ENCODE measurements at regions not wholly inside any gene's neighbourhood (a gene's known extent, or its start where the extent isn't known, plus 50 kb on each side); places are given as distances from the start of the nearest gene placed in this dataset.
"Not testable (repeated sequence)": the region's sequence is repeated elsewhere in the genome, so short reads cannot be mapped to it uniquely, and the experiment has no call there.

DNA sequence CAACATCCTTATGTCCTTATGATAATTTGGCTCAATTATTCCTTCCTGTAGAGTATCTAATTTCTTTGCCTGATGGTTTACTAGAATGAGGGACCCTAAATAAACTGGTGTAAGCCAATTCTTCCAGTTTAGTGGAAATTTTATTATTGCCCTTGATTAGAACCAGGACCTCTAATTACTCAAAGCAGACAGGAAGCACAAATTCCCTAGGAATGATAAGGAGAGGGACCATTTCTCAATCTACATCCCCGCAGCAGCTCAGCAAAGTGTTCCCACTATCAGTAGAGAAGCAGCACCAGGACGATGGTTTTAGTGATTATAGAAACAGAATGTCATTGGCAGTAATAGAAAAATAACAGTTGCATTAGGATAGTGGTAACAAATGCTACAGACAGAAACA, 97.1 kb downstream of the PLPPR4 start:
- Mint-ChIP-seq H3K27ac (no peak overlapping the region), H3K4me3 (no peak overlapping the region), H3K9me3 (no peaks in the 10 kb centered on the region), H3K27me3 (no peaks in the 10 kb centered on the region), H3K36me3 (no peaks in the 10 kb centered on the region), H3K4me1 (no peaks in the 10 kb centered on the region)
- DNase-seq (ENCODE audit: low spot score in 2 of 2) (no peak), ATAC-seq (ENCODE audit: low read depth) (no peak)

DNA sequence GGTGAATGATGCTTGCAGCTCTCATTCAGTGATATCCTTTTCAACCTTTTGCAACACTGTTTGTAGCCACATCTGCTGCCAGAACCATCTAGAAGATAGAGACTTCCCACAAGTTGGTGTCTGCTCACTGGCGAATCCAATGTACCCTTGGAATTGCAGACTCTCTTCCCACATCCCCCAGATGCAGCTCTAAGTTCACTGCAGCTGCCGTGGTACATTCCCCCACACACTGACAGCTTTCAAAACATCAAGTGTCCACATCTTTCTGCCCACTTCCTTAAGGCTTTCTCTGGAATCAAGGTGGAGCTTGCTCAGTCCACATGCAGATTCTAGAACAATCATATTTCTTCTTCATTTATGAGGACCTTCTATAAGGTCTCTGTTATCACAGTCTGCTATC, 99.2 kb downstream of the PLPPR4 start:
- no peak overlapping the region for H3K4me3 Mint-ChIP-seq
- ATAC-seq (ENCODE audit: low read depth) = no peak
- no peak overlapping the region for H3K27ac Mint-ChIP-seq
- H3K27me3 Mint-ChIP-seq = no peaks in the 10 kb centered on the region
- H3K9me3 Mint-ChIP-seq = no peaks in the 10 kb centered on the region
- no peak for DNase-seq (ENCODE audit: low spot score in 2 of 2)
- H3K4me1 Mint-ChIP-seq = no peaks in the 10 kb centered on the region
- H3K36me3 Mint-ChIP-seq = no peaks in the 10 kb centered on the region

DNA sequence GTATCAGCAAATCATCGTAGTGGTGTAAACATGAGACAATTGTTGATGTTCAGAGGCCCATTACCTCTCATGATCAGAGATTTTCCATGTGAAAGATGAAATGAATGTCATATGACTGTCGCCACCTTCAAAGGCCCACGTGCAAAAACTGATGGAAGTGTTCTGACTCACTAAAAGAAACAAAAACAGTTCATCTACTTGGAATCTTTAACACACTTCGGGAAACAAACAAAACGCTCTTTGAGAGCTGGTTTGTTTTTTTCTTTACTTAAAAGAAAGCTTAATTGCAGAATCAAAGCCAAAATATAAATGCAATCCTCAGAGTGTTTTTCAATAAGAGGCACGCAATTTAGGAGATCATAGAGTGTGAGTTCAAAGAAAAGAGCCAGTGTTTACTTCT, 100.8 kb downstream of the PLPPR4 start:
- no peak overlapping the region for H3K27ac Mint-ChIP-seq
- H3K4me3 Mint-ChIP-seq = no peak overlapping the region
- peaks cover 2% of the 10 kb centered on the region for H3K9me3 Mint-ChIP-seq
- DNase-seq (ENCODE audit: low spot score in 2 of 2) = no peak
- H3K36me3 Mint-ChIP-seq = no peaks in the 10 kb centered on the region
- H3K4me1 Mint-ChIP-seq = no peaks in the 10 kb centered on the region
- no peaks in the 10 kb centered on the region for H3K27me3 Mint-ChIP-seq
- no peak for ATAC-seq (ENCODE audit: low read depth)

DNA sequence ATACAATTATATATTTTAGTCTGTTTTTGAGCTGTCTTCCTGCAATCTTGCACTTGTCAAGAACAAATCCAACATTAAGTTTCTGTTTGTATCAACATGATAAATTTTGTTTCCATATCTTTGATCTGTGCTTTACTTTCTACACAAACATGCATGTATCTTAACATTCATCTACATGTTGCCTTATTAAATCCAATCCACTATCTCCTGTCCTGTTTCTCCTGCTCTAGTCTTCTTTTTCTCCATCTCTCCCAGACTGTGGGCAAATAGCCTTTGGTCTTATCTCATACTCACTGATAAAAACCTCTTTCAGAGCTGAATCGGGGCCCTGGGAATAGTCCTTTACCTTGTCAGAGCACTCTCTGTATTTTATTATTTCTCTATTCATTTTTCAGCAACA, 101.3 kb downstream of the PLPPR4 start:
- H3K36me3 Mint-ChIP-seq = no peaks in the 10 kb centered on the region
- peaks cover 2% of the 10 kb centered on the region for H3K9me3 Mint-ChIP-seq
- ATAC-seq (ENCODE audit: low read depth) = no peak

DNA sequence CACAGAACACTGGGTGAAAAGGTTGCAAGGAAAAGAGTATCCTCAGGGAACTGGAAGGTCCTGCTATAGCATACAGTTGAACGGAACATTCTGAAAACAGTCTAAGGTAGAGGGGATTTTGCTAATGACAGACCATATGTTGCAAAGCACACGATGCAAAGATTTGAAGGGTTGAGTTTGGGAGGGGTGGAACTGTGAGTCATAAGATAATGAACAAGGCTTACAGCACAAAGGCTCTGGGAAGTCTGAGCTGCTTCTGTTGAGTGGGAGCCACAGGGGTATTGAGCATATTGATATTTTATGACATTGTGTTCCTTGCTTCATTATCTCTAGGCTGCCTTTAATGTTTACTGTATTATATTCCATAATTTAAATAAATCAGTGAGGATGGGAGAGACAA, 104.9 kb downstream of the PLPPR4 start:
- Mint-ChIP-seq H3K4me3 (no peak overlapping the region), H3K27ac (no peak overlapping the region), H3K9me3 (peaks cover 2% of the 10 kb centered on the region), H3K4me1 (no peaks in the 10 kb centered on the region), H3K27me3 (no peaks in the 10 kb centered on the region), H3K36me3 (no peaks in the 10 kb centered on the region)
- DNase-seq (ENCODE audit: low spot score in 2 of 2) (no peak), ATAC-seq (ENCODE audit: low read depth) (no peak)

More for the DNA sequence above, 101.3 kb downstream of the PLPPR4 start:
- Mint-ChIP-seq H3K4me1 (no peaks in the 10 kb centered on the region), H3K27ac (no peak overlapping the region), H3K4me3 (no peak overlapping the region), H3K27me3 (no peaks in the 10 kb centered on the region)
- DNase-seq (ENCODE audit: low spot score in 2 of 2) = no peak

DNA sequence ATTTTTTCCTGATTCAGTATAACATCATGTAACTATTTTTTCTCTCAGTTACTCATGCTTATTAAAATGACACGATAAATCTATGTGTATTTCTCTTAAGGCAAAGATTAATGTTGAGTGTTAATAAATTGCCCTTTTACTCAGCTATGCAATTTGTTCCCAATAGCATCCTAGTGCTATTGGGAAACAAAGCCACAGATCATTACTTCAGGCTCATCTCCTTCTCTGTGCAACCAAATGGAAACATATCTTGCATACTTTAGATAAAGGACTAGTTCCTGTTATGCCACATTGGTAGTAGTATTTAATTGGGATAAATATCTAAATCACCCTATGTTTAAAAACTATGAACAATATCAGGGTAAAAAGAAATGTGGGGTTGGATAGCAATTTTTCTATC, 106.2 kb downstream of the PLPPR4 start:
- DNase-seq (ENCODE audit: low spot score in 2 of 2) = no peak
- no peak for ATAC-seq (ENCODE audit: low read depth)
- no peak overlapping the region for H3K4me3 Mint-ChIP-seq
- no peak overlapping the region for H3K27ac Mint-ChIP-seq
- no peaks in the 10 kb centered on the region for H3K27me3 Mint-ChIP-seq
- H3K4me1 Mint-ChIP-seq = no peaks in the 10 kb centered on the region
- no peaks in the 10 kb centered on the region for H3K36me3 Mint-ChIP-seq
- peaks cover 2% of the 10 kb centered on the region for H3K9me3 Mint-ChIP-seq

DNA sequence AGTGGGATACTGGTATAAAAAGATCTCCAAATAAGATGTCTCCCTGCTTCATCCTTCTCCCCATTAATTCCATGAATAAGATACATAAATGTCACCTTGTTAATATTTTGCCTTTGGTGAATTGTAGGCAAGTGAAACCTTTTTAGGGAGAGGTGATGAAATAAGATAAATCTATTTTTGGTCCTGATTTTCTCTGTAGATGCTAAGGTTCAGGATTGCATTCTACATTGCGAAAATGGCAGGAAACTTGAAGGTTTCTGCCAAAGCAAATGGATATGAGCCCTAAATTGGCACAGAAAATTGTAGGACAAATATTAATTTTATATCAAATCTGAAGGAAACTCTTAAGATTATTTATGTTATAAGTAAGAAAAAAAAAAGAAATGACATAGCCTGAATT, 107.1 kb downstream of the PLPPR4 start:
- no peak overlapping the region for H3K4me3 Mint-ChIP-seq
- no peaks in the 10 kb centered on the region for H3K4me1 Mint-ChIP-seq
- no peak for ATAC-seq (ENCODE audit: low read depth)
- H3K27ac Mint-ChIP-seq = no peak overlapping the region
- peaks cover 2% of the 10 kb centered on the region for H3K9me3 Mint-ChIP-seq
- H3K36me3 Mint-ChIP-seq = no peaks in the 10 kb centered on the region
- H3K27me3 Mint-ChIP-seq = no peaks in the 10 kb centered on the region
- no peak for DNase-seq (ENCODE audit: low spot score in 2 of 2)

DNA sequence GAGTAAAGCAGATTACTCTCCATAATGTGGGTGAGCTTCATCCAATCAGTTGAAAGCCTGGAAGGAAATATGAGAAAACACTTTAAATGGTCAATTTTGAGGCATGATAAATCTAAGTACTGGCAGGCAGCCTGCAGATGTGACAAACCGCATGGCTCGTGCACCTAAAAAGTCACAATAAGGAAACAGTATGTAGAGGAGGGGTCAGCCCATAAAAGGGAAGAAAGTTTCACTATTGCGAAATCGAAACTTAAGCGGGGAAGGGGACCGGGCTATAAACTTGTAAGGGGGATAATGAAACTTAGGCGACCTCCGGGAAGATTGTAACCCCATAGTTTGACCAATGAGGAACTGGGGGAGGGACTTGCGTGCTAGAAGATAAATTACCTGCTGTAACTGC, 109.8 kb downstream of the PLPPR4 start:
- H3K27me3 Mint-ChIP-seq = no peaks in the 10 kb centered on the region
- no peaks in the 10 kb centered on the region for H3K4me1 Mint-ChIP-seq
- H3K36me3 Mint-ChIP-seq = no peaks in the 10 kb centered on the region
- no peak for DNase-seq (ENCODE audit: low spot score in 2 of 2)
- ATAC-seq (ENCODE audit: low read depth) = no peak
- no peaks in the 10 kb centered on the region for H3K9me3 Mint-ChIP-seq
- H3K4me3 Mint-ChIP-seq = no peak overlapping the region
- H3K27ac Mint-ChIP-seq = no peak overlapping the region

DNA sequence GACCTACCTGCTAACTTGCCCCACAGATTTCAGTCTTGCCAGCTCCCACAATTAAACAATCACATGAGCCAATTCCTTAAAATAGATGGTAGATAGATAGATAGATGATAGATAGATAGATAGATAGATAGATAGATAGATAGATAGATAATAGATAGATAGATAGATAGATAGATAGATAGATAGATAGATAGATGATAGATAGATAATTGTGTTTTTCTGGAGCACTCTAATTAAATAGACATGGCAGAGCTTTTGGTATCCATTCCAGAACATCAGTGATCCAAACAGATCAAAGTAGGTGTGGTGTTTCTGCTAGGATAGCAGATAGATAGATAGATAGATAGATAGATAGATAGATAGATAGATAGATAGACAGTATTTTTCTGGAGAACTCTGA, 110.4 kb downstream of the PLPPR4 start:
- not testable (repeated sequence) for DNase-seq (ENCODE audit: low spot score in 2 of 2); ATAC-seq (ENCODE audit: low read depth); H3K4me1 Mint-ChIP-seq; H3K27ac Mint-ChIP-seq; H3K4me3 Mint-ChIP-seq; H3K27me3 Mint-ChIP-seq; H3K36me3 Mint-ChIP-seq; H3K9me3 Mint-ChIP-seq

DNA sequence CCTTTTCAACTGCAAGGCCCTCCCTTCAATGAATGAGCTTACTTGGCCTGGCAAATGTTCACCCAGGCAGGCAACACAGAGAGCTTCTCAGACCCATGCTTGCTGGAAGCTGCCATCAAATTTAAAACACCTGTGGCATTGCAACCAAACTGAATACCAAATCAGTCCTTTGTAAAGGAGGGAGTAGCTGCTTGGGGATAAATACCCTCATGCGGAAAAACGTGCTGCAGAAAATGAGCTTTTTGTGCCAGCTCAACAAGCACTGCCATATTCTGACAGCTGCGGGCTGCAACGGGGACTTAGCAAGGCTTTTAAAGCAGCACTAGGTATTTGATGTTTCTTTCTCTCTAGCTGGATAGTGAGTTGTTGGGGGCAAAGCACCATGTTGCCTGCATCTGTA, 119.7 kb downstream of the PLPPR4 start:
- peaks cover 5% of the 10 kb centered on the region for H3K9me3 Mint-ChIP-seq
- DNase-seq (ENCODE audit: low spot score in 2 of 2) (no peak), ATAC-seq (ENCODE audit: low read depth) (no peak)
- H3K27ac Mint-ChIP-seq = no peak overlapping the region
- H3K4me3 Mint-ChIP-seq = no peak overlapping the region
- no peaks in the 10 kb centered on the region for H3K4me1 Mint-ChIP-seq
- no peaks in the 10 kb centered on the region for H3K36me3 Mint-ChIP-seq
- H3K27me3 Mint-ChIP-seq = no peaks in the 10 kb centered on the region

- no peaks in the 10 kb centered on the region for H3K4me1 Mint-ChIP-seq
- H3K27me3 Mint-ChIP-seq = no peaks in the 10 kb centered on the region
- DNase-seq (ENCODE audit: low spot score in 2 of 2) (no peak), ATAC-seq (ENCODE audit: low read depth) (no peak)
- peaks cover 5% of the 10 kb centered on the region for H3K9me3 Mint-ChIP-seq
- no peaks in the 10 kb centered on the region for H3K36me3 Mint-ChIP-seq
- H3K27ac Mint-ChIP-seq = no peak overlapping the region
- H3K4me3 Mint-ChIP-seq = no peak overlapping the region
Observed at GRCh38 chr1:99385852-99386251, 121.6 kb downstream of the PLPPR4 start.

DNA sequence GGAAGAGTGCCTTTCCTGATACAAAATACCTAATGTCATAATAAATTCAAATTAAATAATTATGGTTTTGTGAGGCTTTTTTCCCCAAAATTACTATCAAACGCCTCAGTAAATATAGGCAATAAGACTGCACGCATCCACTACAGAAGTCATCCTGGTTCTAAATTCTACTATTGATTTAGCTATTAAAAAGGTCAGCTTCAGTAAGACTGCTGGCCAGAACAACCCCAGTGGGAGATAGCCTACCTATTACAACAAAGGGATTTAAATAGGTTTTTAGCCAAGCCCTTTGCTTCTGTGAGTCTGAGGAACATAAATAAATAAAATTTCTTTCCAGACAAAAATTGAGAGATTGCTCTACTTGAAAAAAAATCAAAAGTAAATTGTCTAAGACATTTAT, 132.1 kb downstream of the PLPPR4 start:
- Mint-ChIP-seq H3K9me3 (no peaks in the 10 kb centered on the region), H3K36me3 (no peaks in the 10 kb centered on the region), H3K4me3 (no peak overlapping the region), H3K4me1 (no peaks in the 10 kb centered on the region), H3K27ac (no peak overlapping the region), H3K27me3 (no peaks in the 10 kb centered on the region)
- ATAC-seq (ENCODE audit: low read depth) (no peak), DNase-seq (ENCODE audit: low spot score in 2 of 2) (no peak)

- ATAC-seq (ENCODE audit: low read depth) = no peak
- H3K36me3 Mint-ChIP-seq = no peaks in the 10 kb centered on the region
- H3K4me1 Mint-ChIP-seq = no peaks in the 10 kb centered on the region
- H3K4me3 Mint-ChIP-seq = no peak overlapping the region
- H3K27me3 Mint-ChIP-seq = no peaks in the 10 kb centered on the region
- no peak overlapping the region for H3K27ac Mint-ChIP-seq
- H3K9me3 Mint-ChIP-seq = no peaks in the 10 kb centered on the region
- DNase-seq (ENCODE audit: low spot score in 2 of 2) = no peak
Observed at GRCh38 chr1:99397029-99397428, 132.7 kb downstream of the PLPPR4 start.

GRCh38 chr1:99397863-99398262, 133.6 kb downstream of the PLPPR4 start:
- Mint-ChIP-seq H3K27ac (no peak overlapping the region), H3K9me3 (no peaks in the 10 kb centered on the region), H3K27me3 (no peaks in the 10 kb centered on the region), H3K36me3 (no peaks in the 10 kb centered on the region), H3K4me1 (no peaks in the 10 kb centered on the region), H3K4me3 (no peak overlapping the region)
- DNase-seq (ENCODE audit: low spot score in 2 of 2) = no peak
- ATAC-seq (ENCODE audit: low read depth) = no peak

GRCh38 chr1:99401556-99401955, 137.3 kb downstream of the PLPPR4 start:
- H3K36me3 Mint-ChIP-seq; H3K27me3 Mint-ChIP-seq; ATAC-seq (ENCODE audit: low read depth); DNase-seq (ENCODE audit: low spot score in 2 of 2); H3K9me3 Mint-ChIP-seq; H3K27ac Mint-ChIP-seq; H3K4me3 Mint-ChIP-seq; H3K4me1 Mint-ChIP-seq: not testable (repeated sequence)

- not testable (repeated sequence) for H3K36me3 Mint-ChIP-seq; H3K27me3 Mint-ChIP-seq; H3K27ac Mint-ChIP-seq; H3K9me3 Mint-ChIP-seq; H3K4me1 Mint-ChIP-seq; H3K4me3 Mint-ChIP-seq; DNase-seq (ENCODE audit: low spot score in 2 of 2); ATAC-seq (ENCODE audit: low read depth)
Observed at GRCh38 chr1:99404399-99404798, 140.1 kb downstream of the PLPPR4 start.

Measured in memory B cell (primary cell).